Endothelial cell of umbilical vein (primary cell): ENCODE measurements at regions not wholly inside any gene's neighbourhood (a gene's known extent, or its start where the extent isn't known, plus 50 kb on each side); places are given as distances from the start of the nearest gene placed in this dataset.

Experiments
- BruUV-seq: library from RNA; stranded (reverse); fragments of 400-500 nt; replicated peaks from 2 replicates; lab custom pipeline; 2021; lab: Mats Ljungman, UMichigan
- CTCF ChIA-PET: fragments of 300-600, 350-600 bp; sonication (Branson Sonifier 250); formaldehyde crosslinking; loops from one replicate; lab custom pipeline; 2021; ENCODE audit warnings: antibody characterized with exemption, inconsistent platforms; lab: Charles Lee
- POLR2A ChIA-PET: fragments of 300-600, 350-600 bp; sonication (Branson Sonifier 250); formaldehyde crosslinking; loops from one replicate; lab custom pipeline; 2021; ENCODE audit warnings: antibody characterized with exemption, inconsistent platforms; lab: Charles Lee
- DNase-seq: peaks from one replicate; pipeline ENCODE4 v3.0.0-alpha.2; 2011; ENCODE audit warnings: low read depth, low spot score
- FAIRE-seq: peaks from 2 replicates; lab custom pipeline; 2011; peaks lifted over from hg19 to GRCh38; lab: Jason Lieb, UNC
- H2AFZ ChIP-seq: 2 replicates; pipeline ENCODE4 v1.6.0; 2012; ENCODE audit warnings: low read depth, low read length, control low read depth, inconsistent platforms
- H3K27ac ChIP-seq: 2 replicates; pipeline ENCODE4 v1.5.1; 2011; ENCODE audit warnings: low read depth, mild to moderate bottlenecking, control low read depth, low read length, moderate library complexity; ENCODE audit not compliant: insufficient read depth
- H3K27me3 ChIP-seq, 2 experiments: 2 replicates each; pipeline versions ENCODE4 v1.6.0 to v1.6.1; 2011; ENCODE audit warnings: low read length in 2 of 2, mixed read lengths in 1 of 2; ENCODE audit not compliant: control insufficient read depth in 2 of 2, insufficient read depth in 2 of 2
- H3K36me3 ChIP-seq, 2 experiments: 2 replicates in 1 of 2; 3 replicates in 1 of 2; pipeline ENCODE4 v1.5.1; 2011; ENCODE audit warnings: low read length in 2 of 2, mild to moderate bottlenecking in 1 of 2, moderate library complexity in 1 of 2; ENCODE audit not compliant: control insufficient read depth in 2 of 2, insufficient read depth in 2 of 2; ENCODE audit errors: extremely low read depth in 1 of 2
- H3K4me1 ChIP-seq: 3 replicates; pipeline ENCODE4 v1.5.1; 2011; ENCODE audit warnings: mild to moderate bottlenecking, low read length; ENCODE audit not compliant: control insufficient read depth, insufficient read depth; ENCODE audit errors: extremely low read depth
- H3K4me2 ChIP-seq: 2 replicates; pipeline ENCODE4 v1.6.1; 2011; ENCODE audit warnings: low read length, control low read depth, mixed read lengths; ENCODE audit not compliant: insufficient read depth
- H3K4me3 ChIP-seq, 3 experiments: fragments of 200-600 bp in 1 of 3; sonication (generic), shearing (Covaris generic) in 1 of 3; replicated peaks in 1 of 3; 2 replicates each; pipeline ENCODE4 v1.5.1; 2011 to 2016; ENCODE audit warnings: control low read depth in 3 of 3, low read length in 3 of 3, mild to moderate bottlenecking in 2 of 3, inconsistent platforms in 1 of 3, low read depth in 1 of 3, moderate library complexity in 1 of 3; ENCODE audit not compliant: insufficient read depth in 1 of 3
- H3K79me2 ChIP-seq: 2 replicates; pipeline ENCODE4 v1.6.0; 2012; ENCODE audit warnings: low read length, inconsistent platforms; ENCODE audit not compliant: control insufficient read depth, insufficient read depth
- H3K9ac ChIP-seq: replicated peaks from 2 replicates; pipeline ENCODE3; 2011; ENCODE audit warnings: low read length, control low read depth; ENCODE audit not compliant: insufficient read depth; ENCODE audit errors: extremely low read depth
- H3K9me1 ChIP-seq: replicated peaks from 3 replicates; pipeline ENCODE4 v1.6.0; 2011; ENCODE audit warnings: mild to moderate bottlenecking, low read length; ENCODE audit not compliant: control insufficient read depth, insufficient read depth; ENCODE audit errors: extremely low read depth
- H3K9me3 ChIP-seq: replicated peaks from 2 replicates; pipeline ENCODE4 v1.5.1; 2012; ENCODE audit warnings: low read length, inconsistent platforms; ENCODE audit not compliant: control insufficient read depth, insufficient read depth
- H4K20me1 ChIP-seq: replicated peaks from 2 replicates; pipeline ENCODE3; 2011; ENCODE audit warnings: mild to moderate bottlenecking, low read length; ENCODE audit not compliant: control insufficient read depth, insufficient read depth; ENCODE audit errors: extremely low read depth
- CTCF ChIP-seq, 2 donors: IDR thresholded peaks; 1 replicate in 1 of 2; 2 replicates in 1 of 2; pipeline ENCODE4 v1.5.1; 2011; ENCODE audit warnings: low read length in 2 of 2, mild to moderate bottlenecking in 2 of 2, moderate library complexity in 2 of 2, control low read depth in 1 of 2, inconsistent platforms in 1 of 2, low read depth in 1 of 2; ENCODE audit not compliant: insufficient read depth in 1 of 2; ENCODE audit errors: extremely low read depth in 1 of 2
- EZH2 ChIP-seq: IDR thresholded peaks from 2 replicates; pipeline ENCODE4 v1.6.1; 2012; ENCODE audit warnings: borderline replicate concordance, low read depth, mild to moderate bottlenecking, moderate library complexity, low read length, inconsistent platforms; ENCODE audit not compliant: severe bottlenecking
- FOS ChIP-seq: IDR thresholded peaks from 2 replicates; pipeline ENCODE4 v1.6.1; 2011; ENCODE audit warnings: mild to moderate bottlenecking, low read length, moderate library complexity, borderline replicate concordance; ENCODE audit not compliant: insufficient read depth
- GATA2 ChIP-seq: IDR thresholded peaks from 2 replicates; pipeline ENCODE4 v1.7.0; 2011; ENCODE audit warnings: low read depth, mild to moderate bottlenecking, moderate library complexity, mixed read lengths, low read length; ENCODE audit not compliant: insufficient read length, insufficient read depth
- JUN ChIP-seq: IDR thresholded peaks from 2 replicates; pipeline ENCODE4 v1.6.1; 2011; ENCODE audit warnings: borderline replicate concordance, low read depth; ENCODE audit not compliant: insufficient read length, insufficient read depth
- MAX ChIP-seq: IDR thresholded peaks from 2 replicates; pipeline ENCODE4 v1.6.1; 2011; ENCODE audit not compliant: insufficient read depth, insufficient read length
- MYC ChIP-seq: IDR thresholded peaks from one replicate; pipeline ENCODE4 v1.6.1; 2011; ENCODE audit warnings: mild to moderate bottlenecking, low read depth, low read length
- POLR2A ChIP-seq: IDR thresholded peaks from 2 replicates; pipeline ENCODE4 v1.6.1; 2012; ENCODE audit warnings: low read depth, mild to moderate bottlenecking, control low read depth, low read length
- POLR2AphosphoS5 ChIP-seq: IDR thresholded peaks from 2 replicates; pipeline ENCODE4 v1.6.1; 2012; ENCODE audit warnings: low read depth, mild to moderate bottlenecking, control low read depth, low read length, moderate library complexity; ENCODE audit not compliant: insufficient read depth
- dilution Hi-C: fragments of 300-500 bp; cut with MboI; formaldehyde crosslinking; loops from one replicate; pipeline ENCODE4 v1.15.0; 2019; ENCODE audit warnings: low sequenced_read_pairs; ENCODE audit not compliant: extremely low pct_ligation_motif_present
- intact Hi-C: fragments of 100-400 bp; cut with micrococcal nuclease; formaldehyde crosslinking; loops from one replicate; pipeline ENCODE4 v1.10.0; 2022

- ChIA-PET POLR2A (no interaction called here), CTCF (no interaction called here)
- no peaks in the 10 kb centered on the region for H3K27me3 ChIP-seq
- H3K4me1 ChIP-seq, result no peaks in the 10 kb centered on the region
- no peaks in the 10 kb centered on the region for H4K20me1 ChIP-seq
- BruUV-seq, result no TSS peak
- H2AFZ ChIP-seq, result no peak overlapping the region
- no peak overlapping the region for H3K4me3 ChIP-seq
- TF ChIP-seq GATA2, result no peak
- no peak for TF ChIP-seq POLR2A
- TF ChIP-seq CTCF (IDR thresholded peaks at IDR 0.05; ENCODE audit: extremely low read depth in 1 of 2, insufficient read depth in 1 of 2, low read depth in 1 of 2, low read length in 2 of 2), result no peak
- TF ChIP-seq FOS, result no peak
- no peak for TF ChIP-seq POLR2AphosphoS5
- no peak for TF ChIP-seq EZH2
- no peak for TF ChIP-seq JUN
- no peak for TF ChIP-seq MYC
- TF ChIP-seq MAX, result no peak
- H3K9ac ChIP-seq, result no peak overlapping the region
- no peak overlapping the region for H3K27ac ChIP-seq
- no peaks in the 10 kb centered on the region for H3K9me1 ChIP-seq
- no peaks in the 10 kb centered on the region for H3K79me2 ChIP-seq
- no peaks in the 10 kb centered on the region for H3K36me3 ChIP-seq
- FAIRE-seq, result no peak
- dilution Hi-C loops, result no loop called here
- DNase-seq, result no peak
- H3K9me3 ChIP-seq, result peaks cover 1% of the 10 kb centered on the region
- H3K4me2 ChIP-seq, result no peak overlapping the region
- intact Hi-C loops, result no loop called here
Observed at GRCh38 chr6:50463931-50464330, 249.4 kb upstream of the TFAP2D start.
